H9 (cell line): ENCODE measurements at regions not wholly inside any gene's neighbourhood (a gene's known extent, or its start where the extent isn't known, plus 50 kb on each side); places are given as distances from the start of the nearest gene placed in this dataset.

ENCODE experiments used
- DNase-seq: peaks from one replicate; pipeline ENCODE4 v3.0.0-alpha.2; 2017
- H2AFZ ChIP-seq: one replicate; pipeline ENCODE4 v1.6.1; 2013; ENCODE audit warnings: mild to moderate bottlenecking, low read length, control low read depth, moderate library complexity
- H2AK5ac ChIP-seq: 2 replicates; pipeline ENCODE4 v1.6.1; 2013; ENCODE audit warnings: low read length, control low read depth, mixed read lengths; ENCODE audit not compliant: insufficient read length
- H2BK120ac ChIP-seq: one replicate; pipeline ENCODE4 v1.6.1; 2013; ENCODE audit warnings: low read depth, mild to moderate bottlenecking, low read length, control low read depth, inconsistent platforms; ENCODE audit not compliant: poor library complexity, severe bottlenecking
- H2BK12ac ChIP-seq: 2 replicates; pipeline ENCODE4 v1.6.1; 2013; ENCODE audit warnings: low read length, control low read depth, mixed read lengths, low read depth; ENCODE audit not compliant: insufficient read length
- H2BK15ac ChIP-seq: 2 replicates; pipeline ENCODE4 v1.6.1; 2013; ENCODE audit warnings: low read depth, low read length, control low read depth
- H2BK20ac ChIP-seq: one replicate; pipeline ENCODE4 v1.6.1; 2013; ENCODE audit warnings: low read depth, mild to moderate bottlenecking, low read length, control low read depth, inconsistent platforms; ENCODE audit not compliant: poor library complexity, severe bottlenecking
- H2BK5ac ChIP-seq: 2 replicates; pipeline ENCODE4 v1.6.1; 2013; ENCODE audit warnings: low read length, control low read depth, mixed read lengths; ENCODE audit not compliant: insufficient read length
- H3K14ac ChIP-seq: 2 replicates; pipeline ENCODE4 v1.6.1; 2013; ENCODE audit warnings: low read length, control low read depth; ENCODE audit not compliant: insufficient read depth
- H3K18ac ChIP-seq: 2 replicates; pipeline ENCODE4 v1.6.1; 2013; ENCODE audit warnings: low read depth, mild to moderate bottlenecking, mixed read lengths, low read length, control low read depth; ENCODE audit not compliant: insufficient read length
- H3K23ac ChIP-seq: 2 replicates; pipeline ENCODE4 v1.6.1; 2013; ENCODE audit warnings: low read length, control low read depth, mixed read lengths, low read depth; ENCODE audit not compliant: insufficient read length
- H3K23me2 ChIP-seq: 2 replicates; pipeline ENCODE4 v1.6.1; 2013; ENCODE audit warnings: low read depth, mild to moderate bottlenecking, mixed read lengths, low read length, control low read depth; ENCODE audit not compliant: insufficient read length, poor library complexity, severe bottlenecking
- H3K27ac ChIP-seq: 2 replicates; pipeline ENCODE4 v1.5.1; 2013; ENCODE audit warnings: low read length, control low read depth, mixed read lengths, low read depth; ENCODE audit not compliant: insufficient read length
- H3K27me3 ChIP-seq: 2 replicates; pipeline ENCODE4 v1.6.1; 2013; ENCODE audit warnings: low read length, control low read depth, inconsistent platforms; ENCODE audit not compliant: insufficient read depth
- H3K4ac ChIP-seq: 2 replicates; pipeline ENCODE4 v1.6.1; 2013; ENCODE audit warnings: low read depth, mild to moderate bottlenecking, control low read depth, inconsistent platforms, low read length, moderate library complexity
- H3K4me1 ChIP-seq: 2 replicates; pipeline ENCODE4 v1.6.1; 2013; ENCODE audit warnings: low read length, control low read depth, inconsistent platforms; ENCODE audit not compliant: insufficient read depth
- H3K4me2 ChIP-seq: 2 replicates; pipeline ENCODE4 v1.6.1; 2013; ENCODE audit warnings: low read length, control low read depth, mixed read lengths; ENCODE audit not compliant: insufficient read length, insufficient read depth
- H3K56ac ChIP-seq: 2 replicates; pipeline ENCODE4 v1.6.1; 2013; ENCODE audit warnings: low read depth, mild to moderate bottlenecking, mixed read lengths, low read length, control low read depth; ENCODE audit not compliant: insufficient read length
- H3K79me1 ChIP-seq: 2 replicates; pipeline ENCODE4 v1.6.1; 2013; ENCODE audit warnings: low read depth, mild to moderate bottlenecking, moderate library complexity, low read length, control low read depth, inconsistent platforms; ENCODE audit not compliant: insufficient read depth, poor library complexity, severe bottlenecking
- H3K79me2 ChIP-seq: 2 replicates; pipeline ENCODE4 v1.6.1; 2013; ENCODE audit warnings: low read length, control low read depth, inconsistent platforms; ENCODE audit not compliant: insufficient read depth
- H3K9ac ChIP-seq: 2 replicates; pipeline ENCODE4 v1.6.1; 2013; ENCODE audit warnings: low read length, control low read depth, mixed read lengths; ENCODE audit not compliant: insufficient read length; ENCODE audit errors: extremely low read depth
- H3K9me3 ChIP-seq: one replicate; pipeline ENCODE4 v1.6.1; 2013; ENCODE audit warnings: low read depth, low read length, inconsistent platforms; ENCODE audit not compliant: control insufficient read depth
- H3T11ph ChIP-seq: one replicate; pipeline ENCODE4 v1.6.1; 2013; ENCODE audit warnings: mild to moderate bottlenecking, low read length, control low read depth, inconsistent platforms
- H4K20me1 ChIP-seq: one replicate; pipeline ENCODE4 v1.6.1; 2013; ENCODE audit not compliant: control insufficient read depth, insufficient read length, insufficient read depth
- H4K5ac ChIP-seq: 2 replicates; pipeline ENCODE4 v1.6.1; 2013; ENCODE audit warnings: low read depth, mild to moderate bottlenecking, mixed read lengths, low read length, control low read depth; ENCODE audit not compliant: insufficient read length
- H4K8ac ChIP-seq: replicated peaks from 2 replicates; pipeline ENCODE4 v1.6.1; 2013; ENCODE audit warnings: low read length, control low read depth, mixed read lengths, low read depth; ENCODE audit not compliant: insufficient read length
- H4K91ac ChIP-seq: 2 replicates; pipeline ENCODE4 v1.6.1; 2013; ENCODE audit warnings: low read depth, mild to moderate bottlenecking, moderate library complexity, mixed read lengths, low read length, control low read depth; ENCODE audit not compliant: insufficient read length
- H3K27ac Mint-ChIP-seq, 3 experiments: 2 replicates in 2 of 3; 3 replicates in 1 of 3; pipeline ENCODE4 v1.8.0; 2020 to 2021; ENCODE audit warnings: mixed read lengths in 3 of 3, mild to moderate bottlenecking in 1 of 3, moderate library complexity in 1 of 3
- H3K27me3 Mint-ChIP-seq: 2 replicates; pipeline ENCODE4 v1.8.0; 2021; ENCODE audit warnings: low read depth, mild to moderate bottlenecking, moderate library complexity, mixed read lengths
- H3K36me3 Mint-ChIP-seq, 3 experiments: 2 replicates in 2 of 3; 3 replicates in 1 of 3; pipeline ENCODE4 v1.8.0; 2020 to 2021; ENCODE audit warnings: low read depth in 3 of 3, mixed read lengths in 3 of 3; ENCODE audit not compliant: insufficient read depth in 1 of 3
- H3K4me1 Mint-ChIP-seq, 2 experiments: 2 replicates each; pipeline ENCODE4 v1.8.0; 2020; ENCODE audit warnings: mixed read lengths in 2 of 2
- H3K4me3 Mint-ChIP-seq, 2 experiments: 2 replicates in 1 of 2; 3 replicates in 1 of 2; pipeline ENCODE4 v1.8.0; 2020 to 2021; ENCODE audit warnings: mild to moderate bottlenecking in 2 of 2, mixed read lengths in 2 of 2, moderate library complexity in 1 of 2
- H3K9me3 Mint-ChIP-seq, 2 experiments: 2 replicates in 1 of 2; 3 replicates in 1 of 2; pipeline ENCODE4 v1.8.0; 2020; ENCODE audit warnings: mild to moderate bottlenecking in 2 of 2, mixed read lengths in 2 of 2, moderate library complexity in 1 of 2
- CTCF ChIP-seq: fragments of 200-600 bp; sonication (generic); conservative IDR thresholded peaks from 3 replicates; pipeline ENCODE4 v1.8.0; 2021; ENCODE audit warnings: antibody characterized with exemption, mild to moderate bottlenecking
- WGBS: extraction: QIAGEN DNeasy Blood & Tissue Kit; methylation state at CpG from one replicate; pipeline ENCODE4 v1.1.7; 2013; ENCODE audit warnings: missing lambda C conversion rate, low lambda C conversion rate, mixed read lengths; ENCODE audit not compliant: insufficient read length; ENCODE audit errors: extremely low coverage; 5-methylcytosine and 5-hydroxymethylcytosine counted together

GRCh38 chr9:86822006-86822801 lies 125.1 kb downstream of the GAS1 start:
- Histone ChIP-seq H2BK15ac (no peak overlapping the region), H3K4ac (no peak overlapping the region), H3K27me3 (no peaks in the 10 kb centered on the region), H2BK5ac (no peak overlapping the region), H3K18ac (no peak overlapping the region), H3K9me3 (peaks cover 13% of the 10 kb centered on the region), H3K14ac (no peak overlapping the region), H2BK120ac (no peak overlapping the region), H4K8ac (no peak overlapping the region), H3K4me1 (no peaks in the 10 kb centered on the region), H3K79me1 (no peaks in the 10 kb centered on the region), H4K5ac (no peak overlapping the region), H3K4me2 (no peak overlapping the region), H3K23me2 (no peaks in the 10 kb centered on the region), H3K27ac (no peak overlapping the region), H3K23ac (no peak overlapping the region), H3T11ph (no peak overlapping the region), H3K56ac (no peak overlapping the region), H2AK5ac (no peak overlapping the region), H2AFZ (no peak overlapping the region), H4K20me1 (no peaks in the 10 kb centered on the region), H3K79me2 (no peaks in the 10 kb centered on the region), H2BK20ac (no peak overlapping the region), H4K91ac (no peak overlapping the region), H3K9ac (no peak overlapping the region), H2BK12ac (no peak overlapping the region)
- H3K27ac Mint-ChIP-seq, result no peak overlapping the region
- peaks cover 17 to 27% of the 10 kb centered on the region in 2 experiments for H3K9me3 Mint-ChIP-seq
- no peak for DNase-seq
- H3K4me3 Mint-ChIP-seq, result no peak overlapping the region
- no peak for TF ChIP-seq CTCF
- peaks cover 5 to 12% (median 6%) of the 10 kb centered on the region in 3 experiments; a peak in 6 of 7 replicates for H3K36me3 Mint-ChIP-seq
- peaks cover 3% of the 10 kb centered on the region for H3K27me3 Mint-ChIP-seq
- WGBS, result no CpG with 5 or more reads among the region's 6 CpGs
- H3K4me1 Mint-ChIP-seq, result no peaks in the 10 kb centered on the region
